ENCODE measurements at regions not wholly inside any gene's neighbourhood (a gene's known extent, or its start where the extent isn't known, plus 50 kb on each side); places are given as distances from the start of the nearest gene placed in this dataset.
"Not testable (repeated sequence)": the region's sequence is repeated elsewhere in the genome, so short reads cannot be mapped to it uniquely, and the experiment has no call there.

GRCh38 chr6:77063494-77063893 lies 399.8 kb downstream of the HTR1B start:
- DNase-seq, result no peak

- no peak for DNase-seq
Observed at GRCh38 chr6:77055711-77056110, 407.6 kb downstream of the HTR1B start.

GRCh38 chr6:77040568-77041195 lies 422.6 kb downstream of the HTR1B start:
- no peak for DNase-seq

- no peak for DNase-seq
Observed at GRCh38 chr6:77038807-77039206, 424.5 kb downstream of the HTR1B start.

GRCh38 chr6:77037439-77037838 lies 425.9 kb downstream of the HTR1B start:
- DNase-seq, result no peak

- no peak for DNase-seq
Observed at GRCh38 chr6:77036400-77036799, 426.9 kb downstream of the HTR1B start.

- DNase-seq, result no peak
Observed at GRCh38 chr6:77034161-77034560, 429.1 kb downstream of the HTR1B start.

GRCh38 chr6:77030929-77031674 lies 432.2 kb downstream of the HTR1B start:
- no peak for DNase-seq

- no peak for DNase-seq
Observed at GRCh38 chr6:77026341-77026740, 436.9 kb downstream of the HTR1B start.

- no peak for DNase-seq
Observed at GRCh38 chr6:77025736-77026223, 437.5 kb downstream of the HTR1B start.

- no peak for DNase-seq
Observed at GRCh38 chr6:77021778-77022177, 441.5 kb downstream of the HTR1B start.

GRCh38 chr6:77021232-77021631 lies 442.1 kb downstream of the HTR1B start:
- no peak for DNase-seq

- no peak for DNase-seq
Observed at GRCh38 chr6:77019081-77019480, 444.2 kb downstream of the HTR1B start.

GRCh38 chr6:77017537-77017936 lies 445.8 kb downstream of the HTR1B start:
- no peak for DNase-seq

- DNase-seq, result no peak
Observed at GRCh38 chr6:77015350-77015749, 447.9 kb downstream of the HTR1B start.

- no peak for DNase-seq
Observed at GRCh38 chr6:77011929-77012545, 451.3 kb downstream of the HTR1B start.

- DNase-seq, result no peak
Observed at GRCh38 chr6:77010931-77011542, 452.3 kb downstream of the HTR1B start.

- no peak for DNase-seq
Observed at GRCh38 chr6:76992553-76992952, 470.7 kb downstream of the HTR1B start.

GRCh38 chr6:76984572-76984971 lies 478.7 kb downstream of the HTR1B start:
- no peak for DNase-seq

GRCh38 chr6:76982476-76983199 lies 480.7 kb downstream of the HTR1B start:
- no peak for DNase-seq

GRCh38 chr6:76972474-76972873 lies 490.8 kb downstream of the HTR1B start:
- no peak for DNase-seq

GRCh38 chr6:76959177-76959576 lies 504.1 kb downstream of the HTR1B start:
- not testable (repeated sequence) for DNase-seq

Data from NCI-H1930 (cell line).